HEK293 (cell line): ENCODE measurements at regions not wholly inside any gene's neighbourhood (a gene's known extent, or its start where the extent isn't known, plus 50 kb on each side); places are given as distances from the start of the nearest gene placed in this dataset.

Source experiments
- CTCF ChIA-PET: fragments of 350-600 bp; formaldehyde crosslinking; extraction: SDS; loops from one replicate; lab custom pipeline; 2021; ENCODE audit warnings: antibody characterized with exemption; lab: Yijun Ruan, JAX
- POLR2A ChIA-PET: fragments of 300-600 bp; formaldehyde crosslinking; extraction: SDS; loops from one replicate; lab custom pipeline; 2020; ENCODE audit warnings: antibody characterized with exemption, inconsistent platforms; lab: Yijun Ruan, JAX
- H3K27ac ChIP-seq: fragments of 200-500 bp; sonication (Bioruptor generic); 2 replicates; pipeline ENCODE4 v1.5.1; 2014; ENCODE audit warnings: low read depth, low read length, control low read depth, inconsistent platforms; ENCODE audit errors: extremely low read depth
- H3K36me3 ChIP-seq, 2 experiments: fragments of 200-500 bp in 1 of 2; sonication (Bioruptor generic) in 1 of 2; 1 replicate in 1 of 2; 2 replicates in 1 of 2; pipeline ENCODE4 v1.5.1; 2014 to 2017; ENCODE audit warnings: inconsistent platforms in 2 of 2, low read length in 2 of 2; ENCODE audit not compliant: control insufficient read depth in 2 of 2, insufficient read depth in 1 of 2
- H3K4me1 ChIP-seq: fragments of 200-500 bp; sonication (Bioruptor generic); 2 replicates; pipeline ENCODE4 v1.5.1; 2014; ENCODE audit warnings: mild to moderate bottlenecking, low read length, inconsistent platforms; ENCODE audit not compliant: control insufficient read depth, insufficient read depth
- H3K4me3 ChIP-seq: 2 replicates; pipeline ENCODE4 v1.5.1; 2011; ENCODE audit warnings: low read depth, mild to moderate bottlenecking, control low read depth, low read length, moderate library complexity
- H3K9me3 ChIP-seq: fragments of 200-500 bp; sonication (Bioruptor generic); 2 replicates; pipeline ENCODE4 v1.5.1; 2014; ENCODE audit warnings: low read depth, low read length, inconsistent platforms; ENCODE audit not compliant: control insufficient read depth, insufficient read depth
- ELK4 ChIP-seq: IDR thresholded peaks from 2 replicates; pipeline ENCODE4 v1.6.1; 2011; ENCODE audit warnings: mild to moderate bottlenecking, low read depth, low read length, borderline replicate concordance
- FEZF1 ChIP-seq: fragments of 450-650 bp; formaldehyde crosslinking; IDR thresholded peaks from 2 replicates; pipeline ENCODE4 v1.5.1; 2016; ENCODE audit warnings: missing biosample characterization, missing genetic modification characterization
- KLF10 ChIP-seq: fragments of 450-650 bp; IDR thresholded peaks from 2 replicates; pipeline ENCODE4 v1.5.1; 2018; ENCODE audit warnings: missing biosample characterization, mild to moderate bottlenecking, missing genetic modification characterization
- KLF17 ChIP-seq: fragments of 450-650 bp; formaldehyde crosslinking; IDR thresholded peaks from 2 replicates; pipeline ENCODE4 v1.5.1; 2016; ENCODE audit warnings: missing biosample characterization, missing genetic modification characterization
- OSR2 ChIP-seq: fragments of 450-650 bp; formaldehyde crosslinking; IDR thresholded peaks from 2 replicates; pipeline ENCODE4 v1.5.1; 2016; ENCODE audit warnings: missing biosample characterization, missing genetic modification characterization
- PRDM10 ChIP-seq: fragments of 450-650 bp; formaldehyde crosslinking; IDR thresholded peaks from 2 replicates; pipeline ENCODE4 v1.5.1; 2016; ENCODE audit warnings: missing biosample characterization, missing genetic modification characterization
- SP7 ChIP-seq: fragments of 450-650 bp; formaldehyde crosslinking; IDR thresholded peaks from 2 replicates; pipeline ENCODE4 v1.5.1; 2016; ENCODE audit warnings: missing biosample characterization, missing genetic modification characterization
- YY2 ChIP-seq: fragments of 450-650 bp; formaldehyde crosslinking; IDR thresholded peaks from 2 replicates; pipeline ENCODE4 v1.5.1; 2016; ENCODE audit warnings: missing biosample characterization, missing genetic modification characterization
- ZNF132 ChIP-seq: fragments of 450-650 bp; formaldehyde crosslinking; IDR thresholded peaks from 2 replicates; pipeline ENCODE4 v1.5.1; 2017; ENCODE audit warnings: missing biosample characterization, missing genetic modification characterization, borderline replicate concordance
- ZNF518A ChIP-seq: fragments of 450-650 bp; formaldehyde crosslinking; conservative IDR thresholded peaks from 2 replicates; pipeline ENCODE4 v1.5.1; 2016; ENCODE audit warnings: low read depth, missing biosample characterization, missing genetic modification characterization
- ZNF621 ChIP-seq: fragments of 450-650 bp; formaldehyde crosslinking; IDR thresholded peaks from 2 replicates; pipeline ENCODE4 v1.5.1; 2017; ENCODE audit warnings: missing biosample characterization, missing genetic modification characterization
- ZNF639 ChIP-seq: fragments of 450-650 bp; formaldehyde crosslinking; IDR thresholded peaks from 2 replicates; pipeline ENCODE4 v1.5.1; 2016; ENCODE audit warnings: missing biosample characterization, missing genetic modification characterization
- ZSCAN5A ChIP-seq: fragments of 450-650 bp; formaldehyde crosslinking; IDR thresholded peaks from 2 replicates; pipeline ENCODE4 v1.5.1; 2016; ENCODE audit warnings: missing biosample characterization, missing genetic modification characterization

GRCh38 chr3:150140614-150141321, 170.1 kb upstream of the PFN2 start:
- POLR2A ChIA-PET, result no interaction called here
- Histone ChIP-seq H3K27ac (no peak overlapping the region), H3K9me3 (no peaks in the 10 kb centered on the region), H3K4me1 (no peaks in the 10 kb centered on the region), H3K4me3 (no peak overlapping the region), H3K36me3 (no peaks in the 10 kb centered on the region)
- CTCF ChIA-PET, result no interaction called here
- TF ChIP-seq YY2 (tag by site-specific recombination) (no peak), ELK4 (no peak), SP7 (tag by site-specific recombination) (no peak), ZNF621 (no peak), ZNF518A (tag by site-specific recombination) (no peak), ZNF132 (tag by site-specific recombination) (no peak)

GRCh38 chr3:150138824-150139223, 168.1 kb upstream of the PFN2 start:
- Histone ChIP-seq H3K9me3 (no peaks in the 10 kb centered on the region), H3K4me1 (no peaks in the 10 kb centered on the region), H3K36me3 (no peaks in the 10 kb centered on the region), H3K27ac (no peak overlapping the region), H3K4me3 (no peak overlapping the region)
- TF ChIP-seq OSR2 (no peak), FEZF1 (tag by site-specific recombination) (no peak), ZSCAN5A (tag by site-specific recombination) (no peak), KLF10 (no peak), KLF17 (tag by site-specific recombination) (no peak), ZNF639 (tag by site-specific recombination) (no peak), PRDM10 (no peak)
- CTCF ChIA-PET, result interaction anchor here (0.6 kb wide), 1 partner anchor 100 kb away, joined by 4 read pairs; no protein-coding TSS in a partner anchor
- POLR2A ChIA-PET, result no interaction called here
